IPS-20b (cell line): ENCODE measurements at regions not wholly inside any gene's neighbourhood (a gene's known extent, or its start where the extent isn't known, plus 50 kb on each side); places are given as distances from the start of the nearest gene placed in this dataset.
"Not testable (repeated sequence)": the region's sequence is repeated elsewhere in the genome, so short reads cannot be mapped to it uniquely, and the experiment has no call there.

ENCODE experiments used
- H3K27ac ChIP-seq: one replicate; pipeline ENCODE4 v1.5.1; 2013; ENCODE audit warnings: low read length
- H3K27me3 ChIP-seq: 2 replicates; pipeline ENCODE4 v1.6.1; 2013; ENCODE audit warnings: mild to moderate bottlenecking, low read length, inconsistent platforms; ENCODE audit not compliant: insufficient read depth
- H3K36me3 ChIP-seq: 2 replicates; pipeline ENCODE4 v1.6.1; 2013; ENCODE audit warnings: low read depth, mild to moderate bottlenecking, inconsistent platforms, low read length, moderate library complexity; ENCODE audit not compliant: insufficient read depth
- H3K4me1 ChIP-seq: 2 replicates; pipeline ENCODE4 v1.6.1; 2013; ENCODE audit warnings: mild to moderate bottlenecking, control low read depth, inconsistent platforms, low read length, moderate library complexity; ENCODE audit not compliant: insufficient read depth
- H3K4me3 ChIP-seq: 2 replicates; pipeline ENCODE4 v1.5.1; 2013; ENCODE audit warnings: mild to moderate bottlenecking, low read length, inconsistent platforms
- H3K9ac ChIP-seq: 2 replicates; pipeline ENCODE4 v1.6.1; 2013; ENCODE audit warnings: low read depth, mild to moderate bottlenecking, inconsistent platforms, low read length, moderate library complexity
- H3K9me3 ChIP-seq: 2 replicates; pipeline ENCODE4 v1.6.1; 2013; ENCODE audit warnings: mild to moderate bottlenecking, low read depth, low read length, inconsistent platforms; ENCODE audit not compliant: insufficient read depth

GRCh38 chr18:1090758-1091157, 186.1 kb downstream of the ADCYAP1 start:
- Histone ChIP-seq H3K27me3 (no peaks in the 10 kb centered on the region), H3K9ac (no peak overlapping the region), H3K9me3 (peaks cover 13% of the 10 kb centered on the region), H3K4me1 (peaks cover 18% of the 10 kb centered on the region), H3K27ac (peak overlapping the region; percentile 14), H3K36me3 (no peaks in the 10 kb centered on the region), H3K4me3 (peak overlapping the region; percentile 43; the same call in 1 of the 2 replicates)

GRCh38 chr18:1092228-1092627, 187.6 kb downstream of the ADCYAP1 start:
- H3K4me3 ChIP-seq = no peak overlapping the region
- H3K9ac ChIP-seq = no peak overlapping the region
- no peaks in the 10 kb centered on the region for H3K36me3 ChIP-seq
- H3K9me3 ChIP-seq = peaks cover 6% of the 10 kb centered on the region
- H3K4me1 ChIP-seq = peaks cover 18% of the 10 kb centered on the region
- H3K27ac ChIP-seq = no peak overlapping the region
- no peaks in the 10 kb centered on the region for H3K27me3 ChIP-seq

- Histone ChIP-seq H3K4me1 (peaks cover 16% of the 10 kb centered on the region), H3K9ac (no peak overlapping the region), H3K4me3 (no peak overlapping the region), H3K36me3 (no peaks in the 10 kb centered on the region), H3K27ac (no peak overlapping the region), H3K27me3 (no peaks in the 10 kb centered on the region), H3K9me3 (peaks cover 3% of the 10 kb centered on the region)
Measured at GRCh38 chr18:1094409-1094808, 189.7 kb downstream of the ADCYAP1 start.

GRCh38 chr18:1097991-1098735, 193.5 kb downstream of the ADCYAP1 start:
- H3K27ac ChIP-seq, H3K4me3 ChIP-seq, H3K27me3 ChIP-seq, H3K9me3 ChIP-seq, H3K9ac ChIP-seq, H3K36me3 ChIP-seq, H3K4me1 ChIP-seq: not testable (repeated sequence)

DNA sequence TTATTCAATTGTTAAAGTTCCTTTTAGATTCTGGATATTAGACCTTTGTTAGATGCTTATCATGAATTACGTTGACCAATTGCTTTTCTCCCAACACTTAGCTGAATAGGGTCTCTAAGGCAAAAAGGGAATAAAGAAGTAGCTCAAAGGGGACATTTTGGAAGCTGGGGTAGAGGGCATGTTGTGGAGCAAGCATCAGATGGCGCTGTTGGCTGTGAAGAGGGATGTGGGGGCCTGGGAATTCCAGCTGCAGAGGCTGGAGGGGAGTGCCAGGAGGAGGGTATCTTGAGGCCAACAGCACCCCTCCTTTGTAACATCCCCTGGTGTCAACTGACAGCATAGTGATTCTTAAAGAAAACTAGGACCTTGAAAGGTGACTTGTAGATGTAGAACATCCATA, 198.2 kb downstream of the ADCYAP1 start:
- H3K27me3 ChIP-seq = no peaks in the 10 kb centered on the region
- H3K4me1 ChIP-seq = no peaks in the 10 kb centered on the region
- no peaks in the 10 kb centered on the region for H3K36me3 ChIP-seq
- H3K9me3 ChIP-seq = no peaks in the 10 kb centered on the region; the same call in 1 of the 2 replicates
- no peak overlapping the region for H3K27ac ChIP-seq
- no peak overlapping the region for H3K4me3 ChIP-seq
- H3K9ac ChIP-seq = no peak overlapping the region

GRCh38 chr18:1103537-1103936, 198.9 kb downstream of the ADCYAP1 start:
- no peak overlapping the region for H3K27ac ChIP-seq
- no peaks in the 10 kb centered on the region for H3K27me3 ChIP-seq
- no peak overlapping the region for H3K9ac ChIP-seq
- H3K36me3 ChIP-seq = no peaks in the 10 kb centered on the region
- H3K9me3 ChIP-seq = no peaks in the 10 kb centered on the region; the same call in 1 of the 2 replicates
- H3K4me1 ChIP-seq = no peaks in the 10 kb centered on the region
- no peak overlapping the region for H3K4me3 ChIP-seq

- no peak overlapping the region for H3K4me3 ChIP-seq
- no peaks in the 10 kb centered on the region for H3K36me3 ChIP-seq
- H3K9me3 ChIP-seq = no peaks in the 10 kb centered on the region
- H3K4me1 ChIP-seq = no peaks in the 10 kb centered on the region
- no peak overlapping the region for H3K27ac ChIP-seq
- no peak overlapping the region for H3K9ac ChIP-seq
- H3K27me3 ChIP-seq = no peaks in the 10 kb centered on the region
Measured at GRCh38 chr18:1104181-1104881, 199.7 kb downstream of the ADCYAP1 start.

DNA sequence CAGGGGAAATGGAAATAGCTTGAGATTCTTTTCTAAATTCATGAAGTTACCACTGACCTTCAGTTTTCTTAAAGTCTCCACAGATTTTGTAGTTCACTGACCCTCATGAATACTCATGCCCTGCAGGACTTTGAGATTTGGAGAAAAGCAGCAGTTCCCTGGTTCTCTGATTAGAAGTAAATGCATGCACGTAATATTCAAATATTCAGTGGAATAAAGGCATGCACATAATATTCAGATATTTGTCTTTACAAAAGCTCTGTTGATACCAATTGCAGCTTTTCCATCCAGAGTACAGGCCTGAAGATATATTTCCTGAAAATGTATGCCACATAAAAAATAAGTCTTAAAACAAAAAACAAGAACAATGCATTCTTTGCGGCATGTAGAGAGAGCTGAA, 219.8 kb downstream of the ADCYAP1 start:
- no peaks in the 10 kb centered on the region for H3K27me3 ChIP-seq
- no peaks in the 10 kb centered on the region for H3K36me3 ChIP-seq
- no peak overlapping the region for H3K27ac ChIP-seq
- H3K9ac ChIP-seq = no peak overlapping the region
- H3K9me3 ChIP-seq = peaks cover 5% of the 10 kb centered on the region; the same call in 1 of the 2 replicates
- H3K4me1 ChIP-seq = no peaks in the 10 kb centered on the region; the same call in 1 of the 2 replicates
- no peak overlapping the region for H3K4me3 ChIP-seq

GRCh38 chr18:1133541-1133940, 228.9 kb downstream of the ADCYAP1 start:
- no peaks in the 10 kb centered on the region for H3K4me1 ChIP-seq
- no peaks in the 10 kb centered on the region; the same call in 1 of the 2 replicates for H3K9me3 ChIP-seq
- H3K27ac ChIP-seq = no peak overlapping the region
- H3K4me3 ChIP-seq = no peak overlapping the region
- H3K9ac ChIP-seq = no peak overlapping the region
- no peaks in the 10 kb centered on the region for H3K36me3 ChIP-seq
- no peaks in the 10 kb centered on the region for H3K27me3 ChIP-seq

DNA sequence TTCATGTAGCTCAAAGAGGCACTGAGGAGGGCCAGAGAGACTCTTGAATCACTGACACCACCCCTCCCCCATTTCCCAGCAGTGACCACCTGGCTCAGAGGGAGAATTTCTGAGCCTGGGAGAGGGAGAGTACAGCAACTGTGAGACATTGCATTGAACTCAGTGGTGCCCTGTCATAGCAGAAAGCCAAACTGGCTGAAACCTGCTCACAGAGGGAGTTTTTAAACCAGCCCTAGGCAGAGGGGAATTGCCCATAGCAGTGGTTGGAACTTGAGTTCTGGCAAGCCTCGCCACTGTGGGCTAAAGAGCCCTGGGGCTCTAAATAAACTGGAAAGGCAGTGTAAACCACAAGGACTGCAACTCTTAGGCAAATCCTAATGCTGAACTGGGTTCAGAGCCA, 243.1 kb downstream of the ADCYAP1 start:
- H3K27ac ChIP-seq = no peak overlapping the region

DNA sequence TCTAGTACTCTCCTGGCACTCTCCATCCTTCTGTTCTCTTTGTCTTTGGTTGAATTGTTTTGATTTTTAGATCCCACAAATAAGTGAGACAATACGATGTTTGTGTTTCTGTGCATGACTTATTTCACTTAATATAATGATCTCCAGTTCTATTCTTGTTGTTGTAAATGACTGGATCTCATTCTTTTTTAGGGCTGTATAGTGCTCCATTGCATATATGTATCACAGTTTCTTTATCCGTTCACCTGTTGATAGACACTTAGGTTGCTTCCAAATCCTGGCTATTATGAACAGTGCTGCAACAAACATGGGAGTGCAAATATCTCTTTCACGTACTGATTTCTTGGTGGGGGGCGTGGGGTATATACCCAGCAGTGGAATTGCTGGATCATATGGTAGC, 245.0 kb downstream of the ADCYAP1 start:
- Histone ChIP-seq H3K27ac (no peak overlapping the region), H3K4me1 (no peaks in the 10 kb centered on the region; the same call in 1 of the 2 replicates), H3K36me3 (no peaks in the 10 kb centered on the region), H3K27me3 (no peaks in the 10 kb centered on the region), H3K9ac (no peak overlapping the region), H3K4me3 (no peak overlapping the region), H3K9me3 (no peaks in the 10 kb centered on the region)

More for the DNA sequence above, 243.1 kb downstream of the ADCYAP1 start:
- Histone ChIP-seq H3K27me3 (no peaks in the 10 kb centered on the region), H3K9ac (no peak overlapping the region), H3K36me3 (no peaks in the 10 kb centered on the region), H3K4me1 (no peaks in the 10 kb centered on the region; the same call in 1 of the 2 replicates), H3K4me3 (no peak overlapping the region), H3K9me3 (peaks cover 3% of the 10 kb centered on the region; the same call in 1 of the 2 replicates)

- Histone ChIP-seq H3K9me3 (no peaks in the 10 kb centered on the region), H3K4me3 (no peak overlapping the region), H3K27ac (no peak overlapping the region), H3K36me3 (no peaks in the 10 kb centered on the region), H3K4me1 (no peaks in the 10 kb centered on the region; the same call in 1 of the 2 replicates), H3K27me3 (no peaks in the 10 kb centered on the region), H3K9ac (no peak overlapping the region)
Measured at GRCh38 chr18:1150344-1150743, 245.7 kb downstream of the ADCYAP1 start.
